ENCODE measurements at regions not wholly inside any gene's neighbourhood (a gene's known extent, or its start where the extent isn't known, plus 50 kb on each side); places are given as distances from the start of the nearest gene placed in this dataset.

- TF ChIP-seq ZBTB21 (CRISPR knock-in tag; IDR thresholded peaks at IDR 0.05; ENCODE audit: borderline replicate concordance) = no peak
- TF ChIP-seq, protein P1, sequence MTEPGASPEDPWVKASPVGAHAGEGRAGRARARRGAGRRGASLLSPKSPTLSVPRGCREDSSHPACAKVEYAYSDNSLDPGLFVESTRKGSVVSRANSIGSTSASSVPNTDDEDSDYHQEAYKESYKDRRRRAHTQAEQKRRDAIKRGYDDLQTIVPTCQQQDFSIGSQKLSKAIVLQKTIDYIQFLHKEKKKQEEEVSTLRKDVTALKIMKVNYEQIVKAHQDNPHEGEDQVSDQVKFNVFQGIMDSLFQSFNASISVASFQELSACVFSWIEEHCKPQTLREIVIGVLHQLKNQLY (CRISPR knock-in tag; IDR thresholded peaks at IDR 0.05) = no peak
- no peak for TF ChIP-seq MXD4 (CRISPR knock-in tag; IDR thresholded peaks at IDR 0.05; ENCODE audit: borderline replicate concordance)
- TF ChIP-seq SP1 (CRISPR knock-in tag; conservative IDR thresholded peaks at IDR 0.05) = no peak
- TF ChIP-seq PREB (CRISPR knock-in tag; IDR thresholded peaks at IDR 0.05; ENCODE audit: borderline replicate concordance) = no peak
These were observed 280.3 kb upstream of the RORA start (continued) for GRCh38 chr15:61509327-61509840.

DNA sequence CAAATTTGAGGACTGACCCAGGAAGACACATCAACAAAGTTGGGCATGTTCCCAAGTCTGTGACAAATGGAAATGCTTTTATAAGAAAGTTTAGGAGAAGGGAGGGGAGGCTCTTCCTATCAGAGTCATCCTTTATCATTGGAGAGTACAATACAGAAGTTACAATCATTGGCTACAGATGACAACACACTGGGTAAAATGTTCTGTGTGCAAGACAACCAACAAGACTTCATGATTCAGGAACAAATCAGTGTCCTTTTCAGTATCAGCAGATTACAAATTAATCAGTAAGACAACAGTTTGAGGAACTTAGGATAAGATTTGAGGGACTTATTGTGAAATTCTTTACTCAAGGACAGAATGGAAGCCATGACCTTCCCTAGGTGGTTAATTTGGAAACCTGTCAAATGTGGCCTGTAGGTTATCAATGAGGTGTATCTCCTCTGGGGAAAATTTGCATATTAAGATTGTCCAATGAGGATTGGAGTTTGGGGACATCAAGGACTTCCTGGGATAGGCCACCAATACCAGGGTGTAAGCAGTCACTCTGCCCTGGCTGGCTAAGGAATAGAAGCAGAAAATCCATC lies 274.4 kb upstream of the RORA start:
- no peak for DNase-seq (ENCODE audit: low spot score)
- Mint-ChIP-seq H3K36me3 (no peaks in the 10 kb centered on the region), H3K27me3 (ENCODE audit: low read depth) (no peaks in the 10 kb centered on the region), H3K9me3 (0 out of 2 replicates have a peak, but pooled peaks cover 3% of the 10 kb centered on the region), H3K4me1 (peaks cover 26% of the 10 kb centered on the region), H3K4me3 (no peak overlapping the region), H3K27ac (no peak overlapping the region)
- no peak for TF ChIP-seq STAT6 (CRISPR knock-in tag; conservative IDR thresholded peaks at IDR 0.05; ENCODE audit: low read depth)
- TF ChIP-seq AR (CRISPR knock-in tag; IDR thresholded peaks at IDR 0.05) = no peak
- ChIA-PET CTCF (no interaction called here), POLR2A (no interaction called here)
- no peak for ATAC-seq

- no peaks in the 10 kb centered on the region for H3K36me3 Mint-ChIP-seq
- H3K9me3 Mint-ChIP-seq = no peaks in the 10 kb centered on the region
- DNase-seq (ENCODE audit: low spot score) = no peak
- CTCF ChIA-PET = no interaction called here
- POLR2A ChIA-PET = no interaction called here
- H3K4me3 Mint-ChIP-seq = no peak overlapping the region
- no peak overlapping the region for H3K27ac Mint-ChIP-seq
- peak; percentile 48 for ATAC-seq
- H3K27me3 Mint-ChIP-seq (ENCODE audit: low read depth) = no peaks in the 10 kb centered on the region
- peaks cover 26% of the 10 kb centered on the region for H3K4me1 Mint-ChIP-seq
- no peak for TF ChIP-seq ETV6 (CRISPR knock-in tag; IDR thresholded peaks at IDR 0.05)
- TF ChIP-seq ZNF396 (CRISPR knock-in tag; IDR thresholded peaks at IDR 0.05; ENCODE audit: borderline replicate concordance) = no peak
- TF ChIP-seq ZNF138 (CRISPR knock-in tag; conservative IDR thresholded peaks at IDR 0.05) = no peak
- TF ChIP-seq ZBTB21 (CRISPR knock-in tag; IDR thresholded peaks at IDR 0.05; ENCODE audit: borderline replicate concordance) = no peak
- TF ChIP-seq TCF7 (CRISPR knock-in tag; IDR thresholded peaks at IDR 0.05; ENCODE audit: low read depth) = no peak
- TF ChIP-seq JUN (CRISPR knock-in tag; IDR thresholded peaks at IDR 0.05) = no peak
- no peak for TF ChIP-seq ZNF416 (CRISPR knock-in tag; IDR thresholded peaks at IDR 0.05)
- TF ChIP-seq PREB (CRISPR knock-in tag; IDR thresholded peaks at IDR 0.05; ENCODE audit: borderline replicate concordance) = no peak
- no peak for TF ChIP-seq RELA (CRISPR knock-in tag; IDR thresholded peaks at IDR 0.05; ENCODE audit: borderline replicate concordance)
- TF ChIP-seq PRRX2 (CRISPR knock-in tag; IDR thresholded peaks at IDR 0.05) = no peak
- no peak for TF ChIP-seq OVOL2 (CRISPR knock-in tag; IDR thresholded peaks at IDR 0.05; ENCODE audit: borderline replicate concordance)
- TF ChIP-seq, protein P2, sequence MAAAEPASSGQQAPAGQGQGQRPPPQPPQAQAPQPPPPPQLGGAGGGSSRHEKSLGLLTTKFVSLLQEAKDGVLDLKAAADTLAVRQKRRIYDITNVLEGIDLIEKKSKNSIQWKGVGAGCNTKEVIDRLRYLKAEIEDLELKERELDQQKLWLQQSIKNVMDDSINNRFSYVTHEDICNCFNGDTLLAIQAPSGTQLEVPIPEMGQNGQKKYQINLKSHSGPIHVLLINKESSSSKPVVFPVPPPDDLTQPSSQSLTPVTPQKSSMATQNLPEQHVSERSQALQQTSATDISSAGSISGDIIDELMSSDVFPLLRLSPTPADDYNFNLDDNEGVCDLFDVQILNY (CRISPR knock-in tag; IDR thresholded peaks at IDR 0.05) = no peak
- TF ChIP-seq ZNF671 (CRISPR knock-in tag; IDR thresholded peaks at IDR 0.05) = no peak
- no peak for TF ChIP-seq KAT7 (CRISPR knock-in tag; IDR thresholded peaks at IDR 0.05; ENCODE audit: borderline replicate concordance)
- TF ChIP-seq ATF1 (CRISPR knock-in tag; IDR thresholded peaks at IDR 0.05) = no peak
- TF ChIP-seq NR2C2 (CRISPR knock-in tag; IDR thresholded peaks at IDR 0.05) = no peak
- no peak for TF ChIP-seq ZMAT4 (CRISPR knock-in tag; IDR thresholded peaks at IDR 0.05)
These were observed 272.8 kb upstream of the RORA start for GRCh38 chr15:61501815-61502389.

All from WTC11 (cell line).